ENCODE measurements at regions not wholly inside any gene's neighbourhood (a gene's known extent, or its start where the extent isn't known, plus 50 kb on each side); places are given as distances from the start of the nearest gene placed in this dataset.

- no peak for DNase-seq
These were observed 53.8 kb upstream of the FBN2 start for GRCh38 chr5:128591598-128592455.

GRCh38 chr5:128596071-128596470 lies 58.0 kb upstream of the FBN2 start:
- DNase-seq = no peak

GRCh38 chr5:128597156-128597555 lies 59.1 kb upstream of the FBN2 start:
- no peak for DNase-seq

GRCh38 chr5:128613128-128613527 lies 75.1 kb upstream of the FBN2 start:
- no peak for DNase-seq

GRCh38 chr5:128613766-128614165 lies 75.7 kb upstream of the FBN2 start:
- no peak for DNase-seq

GRCh38 chr5:128615578-128615977 lies 77.5 kb upstream of the FBN2 start:
- no peak for DNase-seq

- DNase-seq = no peak
These were observed 88.6 kb upstream of the FBN2 start for GRCh38 chr5:128626536-128627090.

GRCh38 chr5:128627939-128628338 lies 89.9 kb upstream of the FBN2 start:
- no peak for DNase-seq

- DNase-seq = no peak
These were observed 91.1 kb upstream of the FBN2 start for GRCh38 chr5:128629157-128629556.

- no peak for DNase-seq
These were observed 92.1 kb upstream of the FBN2 start for GRCh38 chr5:128630121-128630520.

GRCh38 chr5:128631771-128632170 lies 93.7 kb upstream of the FBN2 start:
- no peak for DNase-seq

GRCh38 chr5:128632264-128632663 lies 94.2 kb upstream of the FBN2 start:
- no peak for DNase-seq

GRCh38 chr5:128633901-128634300 lies 95.9 kb upstream of the FBN2 start:
- no peak for DNase-seq

- no peak for DNase-seq
These were observed 97.3 kb upstream of the FBN2 start for GRCh38 chr5:128635379-128635778.

GRCh38 chr5:128636361-128636760 lies 98.3 kb upstream of the FBN2 start:
- DNase-seq = no peak

- no peak for DNase-seq
These were observed 99.0 kb upstream of the FBN2 start for GRCh38 chr5:128637031-128637430.

- DNase-seq = no peak
These were observed 103.8 kb upstream of the FBN2 start for GRCh38 chr5:128641861-128642260.

GRCh38 chr5:128644863-128645262 lies 106.8 kb upstream of the FBN2 start:
- no peak for DNase-seq

GRCh38 chr5:128645581-128645980 lies 107.5 kb upstream of the FBN2 start:
- DNase-seq = no peak

- no peak for DNase-seq
These were observed 108.1 kb upstream of the FBN2 start for GRCh38 chr5:128646176-128646575.

GRCh38 chr5:128649192-128649591 lies 111.1 kb upstream of the FBN2 start:
- no peak for DNase-seq

GRCh38 chr5:128662997-128663396 lies 125.0 kb upstream of the FBN2 start:
- no peak for DNase-seq

- DNase-seq = no peak
These were observed 127.8 kb upstream of the FBN2 start for GRCh38 chr5:128665747-128666355.
